Gastrocnemius medialis (tissue), 4 donors: ENCODE measurements at regions not wholly inside any gene's neighbourhood (a gene's known extent, or its start where the extent isn't known, plus 50 kb on each side); places are given as distances from the start of the nearest gene placed in this dataset.

Experiments
- POLR2A ChIP-seq, 2 donors: fragments of 450-650 bp; IDR thresholded peaks; one replicate each; pipeline ENCODE4 v1.6.1; 2017; ENCODE audit warnings: antibody characterized with exemption in 2 of 2, mild to moderate bottlenecking in 2 of 2, moderate library complexity in 2 of 2
- TF ChIP-seq, protein P1 (sequence below), 5 experiments: fragments of 450-650 bp in 3 of 5; fragments of 200-600 bp in 2 of 5; sonication (generic) in 2 of 5; IDR thresholded peaks in 4 of 5; conservative IDR thresholded peaks in 1 of 5; 1 replicate in 4 of 5; 2 replicates in 1 of 5; pipeline ENCODE4 v1.5.1; 2016 to 2019; ENCODE audit warnings: antibody characterized with exemption in 5 of 5, mild to moderate bottlenecking in 3 of 5, moderate library complexity in 3 of 5

DNA sequence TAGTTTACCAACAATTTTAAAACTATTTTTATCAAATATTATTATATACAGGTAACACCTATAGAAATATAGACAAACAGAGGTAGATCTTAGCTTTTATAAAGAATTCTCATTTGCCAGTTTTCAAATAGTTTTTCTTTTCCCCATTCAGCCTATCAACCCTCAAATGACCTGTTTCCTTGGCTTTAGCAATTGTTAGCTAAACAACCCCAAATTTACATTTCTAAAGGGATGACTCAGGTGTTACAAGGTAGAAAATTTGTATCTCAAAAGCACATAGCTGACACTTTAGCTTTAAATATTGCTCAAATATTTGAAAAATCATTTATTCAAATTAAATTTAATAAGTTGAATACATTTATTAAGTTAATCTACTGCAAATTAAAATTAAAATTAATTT lies 1207.2 kb downstream of the SLITRK1 start:
- TF ChIP-seq, protein P1, sequence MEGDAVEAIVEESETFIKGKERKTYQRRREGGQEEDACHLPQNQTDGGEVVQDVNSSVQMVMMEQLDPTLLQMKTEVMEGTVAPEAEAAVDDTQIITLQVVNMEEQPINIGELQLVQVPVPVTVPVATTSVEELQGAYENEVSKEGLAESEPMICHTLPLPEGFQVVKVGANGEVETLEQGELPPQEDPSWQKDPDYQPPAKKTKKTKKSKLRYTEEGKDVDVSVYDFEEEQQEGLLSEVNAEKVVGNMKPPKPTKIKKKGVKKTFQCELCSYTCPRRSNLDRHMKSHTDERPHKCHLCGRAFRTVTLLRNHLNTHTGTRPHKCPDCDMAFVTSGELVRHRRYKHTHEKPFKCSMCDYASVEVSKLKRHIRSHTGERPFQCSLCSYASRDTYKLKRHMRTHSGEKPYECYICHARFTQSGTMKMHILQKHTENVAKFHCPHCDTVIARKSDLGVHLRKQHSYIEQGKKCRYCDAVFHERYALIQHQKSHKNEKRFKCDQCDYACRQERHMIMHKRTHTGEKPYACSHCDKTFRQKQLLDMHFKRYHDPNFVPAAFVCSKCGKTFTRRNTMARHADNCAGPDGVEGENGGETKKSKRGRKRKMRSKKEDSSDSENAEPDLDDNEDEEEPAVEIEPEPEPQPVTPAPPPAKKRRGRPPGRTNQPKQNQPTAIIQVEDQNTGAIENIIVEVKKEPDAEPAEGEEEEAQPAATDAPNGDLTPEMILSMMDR (IDR thresholded peaks at IDR 0.05 in 4 of 5, conservative IDR thresholded peaks at IDR 0.05 in 1 of 5), result no peak
- no peak for TF ChIP-seq POLR2A (IDR thresholded peaks at IDR 0.05)
